H7 (cell line): ENCODE measurements at regions not wholly inside any gene's neighbourhood (a gene's known extent, or its start where the extent isn't known, plus 50 kb on each side); places are given as distances from the start of the nearest gene placed in this dataset.

Source experiments
- DNase-seq: peaks from one replicate; pipeline ENCODE4 v3.0.0; 2012
- H3K27me3 ChIP-seq: 2 replicates; pipeline ENCODE4 v1.6.0; 2011; ENCODE audit warnings: mild to moderate bottlenecking, low read length; ENCODE audit not compliant: control insufficient read depth, insufficient read depth
- H3K36me3 ChIP-seq: replicated peaks from 2 replicates; pipeline ENCODE4 v1.5.1; 2011; ENCODE audit warnings: low read length; ENCODE audit not compliant: control insufficient read depth, insufficient read depth
- H3K4me3 ChIP-seq: 2 replicates; pipeline ENCODE4 v1.5.1; 2011; ENCODE audit warnings: low read depth, mild to moderate bottlenecking, control low read depth, low read length, moderate library complexity; ENCODE audit not compliant: insufficient read depth

DNA sequence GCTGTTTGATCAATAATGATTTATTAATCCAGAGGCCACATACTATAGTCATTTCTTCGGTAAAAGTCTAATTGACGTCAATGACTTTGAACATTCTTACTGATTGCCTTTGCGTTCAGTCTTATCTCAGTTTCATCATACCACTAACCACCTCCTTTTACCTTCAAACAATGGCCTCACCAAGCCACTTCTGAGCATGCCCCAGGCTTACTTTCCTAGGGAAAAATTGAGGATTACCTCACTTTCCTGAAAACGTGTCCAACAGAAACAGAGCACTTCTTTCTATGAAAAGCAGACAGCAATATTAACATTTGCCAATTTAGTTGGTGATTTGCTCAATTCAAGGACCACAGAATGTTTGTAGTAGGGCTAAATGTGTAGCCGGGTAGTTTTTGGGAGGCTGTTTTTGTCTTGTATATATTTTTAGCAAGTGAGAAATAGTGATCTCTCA, 157.6 kb downstream of the KLF5 start:
- Histone ChIP-seq H3K4me3 (no peak overlapping the region), H3K36me3 (no peaks in the 10 kb centered on the region), H3K27me3 (no peaks in the 10 kb centered on the region)
- DNase-seq = no peak

DNA sequence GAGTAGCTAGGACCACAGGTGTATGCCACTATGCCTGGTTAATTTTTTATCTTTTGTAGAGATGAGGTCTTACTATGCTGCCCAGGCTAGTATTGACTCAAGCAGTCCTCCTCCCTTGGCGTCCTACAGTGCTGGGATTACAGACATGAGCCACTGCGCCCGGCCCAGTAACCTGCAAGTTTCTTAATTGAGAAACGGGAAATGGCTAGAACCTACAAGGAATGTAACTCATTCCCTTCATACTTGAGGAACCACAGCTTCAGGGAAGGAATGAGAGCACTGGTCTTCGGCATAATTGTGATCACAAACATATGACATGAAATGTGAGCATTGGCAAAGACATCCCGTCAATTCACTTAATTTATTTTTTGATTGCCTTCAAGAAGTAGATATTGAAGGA, 157.0 kb downstream of the KLF5 start:
- no peak overlapping the region for H3K4me3 ChIP-seq

DNA sequence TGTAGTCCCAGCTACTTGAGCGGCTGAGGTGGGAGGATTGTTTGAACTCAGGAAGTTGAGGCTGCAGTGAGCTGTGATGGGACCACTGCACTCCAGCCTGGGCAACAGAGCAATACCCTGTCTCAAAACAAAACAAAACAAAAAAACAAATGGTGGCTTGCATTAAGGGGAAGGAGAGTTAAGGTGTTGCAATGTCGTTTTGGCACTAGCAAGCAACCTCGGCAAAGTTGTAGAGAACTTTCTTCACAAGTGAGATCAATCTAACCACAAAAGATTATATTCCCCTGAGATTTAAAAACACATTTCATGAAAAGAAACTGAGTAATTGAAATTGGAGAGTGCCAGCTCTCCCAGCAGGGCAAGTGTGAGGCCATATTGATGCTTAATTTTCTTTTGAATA, 153.7 kb downstream of the KLF5 start:
- no peak overlapping the region for H3K4me3 ChIP-seq
- DNase-seq = no peak
- H3K36me3 ChIP-seq = no peaks in the 10 kb centered on the region
- H3K27me3 ChIP-seq = no peaks in the 10 kb centered on the region

More for the DNA sequence above, 157.0 kb downstream of the KLF5 start:
- DNase-seq = no peak
- Histone ChIP-seq H3K36me3 (no peaks in the 10 kb centered on the region), H3K27me3 (no peaks in the 10 kb centered on the region)

DNA sequence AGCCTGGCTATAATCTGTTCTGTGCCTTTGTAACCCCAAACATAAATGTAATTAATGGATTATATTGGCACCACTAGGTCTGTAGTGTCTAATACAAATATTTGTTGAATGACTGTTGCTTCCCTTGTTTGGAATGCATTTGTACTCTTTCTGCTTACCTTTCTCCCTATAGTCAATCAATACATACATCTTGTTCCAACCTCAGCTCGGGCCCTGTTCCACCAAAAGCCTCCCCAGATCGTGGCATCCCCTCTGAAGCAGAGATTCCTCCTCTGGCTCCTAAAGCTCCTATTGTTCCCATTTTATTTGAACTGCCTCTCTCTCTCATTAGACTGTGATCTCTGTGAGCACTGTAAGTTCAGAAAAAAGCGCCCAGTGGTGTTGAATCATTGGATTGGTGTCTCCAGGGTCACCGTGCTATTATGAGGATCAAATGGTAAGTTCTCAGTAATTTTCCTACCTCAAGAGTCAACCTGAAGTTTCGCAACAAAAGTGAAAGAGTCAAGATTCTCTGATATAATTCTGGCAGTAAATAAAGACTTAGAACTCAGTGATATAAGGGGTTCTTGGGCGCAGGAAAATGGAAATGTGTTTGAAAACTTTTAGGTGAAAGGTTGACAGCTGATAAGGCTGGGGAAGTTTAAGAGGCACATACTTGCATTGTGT, 151.5 kb downstream of the KLF5 start:
- DNase-seq = no peak
- no peaks in the 10 kb centered on the region for H3K36me3 ChIP-seq
- no peaks in the 10 kb centered on the region for H3K27me3 ChIP-seq
- no peak overlapping the region for H3K4me3 ChIP-seq

DNA sequence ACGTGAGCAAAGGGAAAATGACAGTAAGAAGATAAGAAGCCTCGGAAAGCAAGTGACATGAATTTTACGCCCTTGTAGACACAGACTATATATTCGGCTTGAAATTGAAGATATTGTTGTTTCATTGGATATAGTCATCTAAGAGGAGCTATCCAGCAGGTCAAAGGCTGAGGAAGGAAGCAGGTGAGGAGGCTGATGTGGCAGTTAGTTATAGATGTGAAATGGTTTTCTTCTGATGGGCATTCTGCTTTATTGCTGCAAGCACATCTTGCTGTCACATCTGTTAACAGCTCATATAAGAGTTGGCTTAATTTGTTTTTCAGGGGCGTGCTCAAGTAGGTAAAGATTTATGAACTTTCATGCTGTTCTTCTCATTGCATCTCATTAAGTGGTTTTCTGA, 146.1 kb downstream of the KLF5 start:
- Histone ChIP-seq H3K27me3 (no peaks in the 10 kb centered on the region), H3K4me3 (no peak overlapping the region), H3K36me3 (no peaks in the 10 kb centered on the region)
- DNase-seq = no peak

DNA sequence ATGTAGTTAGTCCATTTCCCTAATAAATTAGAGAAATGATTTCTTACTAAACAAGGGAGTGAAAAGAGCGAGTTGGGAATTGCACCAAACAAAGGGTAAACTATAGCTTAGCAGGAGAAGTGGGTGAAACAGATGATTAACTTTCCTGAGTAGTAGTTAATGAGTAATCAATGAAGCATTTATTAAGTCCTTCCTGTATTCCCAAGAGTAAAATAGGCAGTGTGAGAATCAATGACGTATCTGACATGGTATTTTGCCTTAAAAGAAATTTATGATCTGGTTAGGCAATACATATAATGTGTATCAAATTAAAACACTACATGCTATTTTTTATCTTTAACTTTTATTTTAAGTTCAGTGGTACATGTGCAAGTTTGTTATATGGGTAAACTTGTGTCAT, 142.8 kb downstream of the KLF5 start:
- H3K4me3 ChIP-seq = no peak overlapping the region

DNA sequence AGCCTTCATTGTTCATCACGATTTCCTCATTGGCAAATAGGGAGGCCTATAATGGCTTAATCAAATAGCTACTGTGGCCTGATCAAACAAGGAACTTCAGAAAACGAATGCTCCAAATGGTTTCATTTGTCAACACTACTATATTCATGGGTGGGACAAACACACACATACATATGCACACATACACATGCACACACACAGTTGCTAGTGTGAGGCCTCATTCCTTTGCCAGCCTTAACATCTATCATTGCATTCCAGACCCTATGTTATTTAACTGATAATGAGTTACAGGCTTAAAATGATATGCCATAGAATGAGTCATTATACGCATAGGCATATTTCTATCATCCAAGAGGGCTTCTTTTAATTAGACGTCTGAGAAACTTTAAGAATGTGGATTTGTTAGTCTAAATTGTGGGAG, 140.2 kb downstream of the KLF5 start:
- H3K4me3 ChIP-seq = no peak overlapping the region
- DNase-seq = no peak
- no peaks in the 10 kb centered on the region for H3K27me3 ChIP-seq
- no peaks in the 10 kb centered on the region for H3K36me3 ChIP-seq

More for the DNA sequence above, 142.8 kb downstream of the KLF5 start:
- no peaks in the 10 kb centered on the region for H3K36me3 ChIP-seq
- H3K27me3 ChIP-seq = no peaks in the 10 kb centered on the region
- DNase-seq = no peak

DNA sequence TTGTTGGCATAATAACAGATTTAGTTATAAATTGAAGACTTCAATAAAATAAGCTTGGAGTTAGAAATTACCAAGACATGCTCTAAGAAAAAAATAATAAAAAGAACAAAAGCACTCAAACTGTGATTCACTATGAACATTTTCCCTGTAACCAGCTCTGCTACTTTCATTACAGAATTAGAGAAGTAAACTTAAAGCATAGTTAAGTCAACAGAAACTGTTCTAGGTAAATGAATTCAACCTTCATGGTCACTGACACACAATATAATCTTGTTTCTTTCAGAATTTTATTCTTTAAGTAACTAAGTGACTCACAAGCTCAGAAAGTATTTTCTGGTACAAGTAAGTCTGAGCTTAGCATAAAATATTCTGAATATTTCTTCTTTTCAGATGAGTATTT, 136.3 kb downstream of the KLF5 start:
- Histone ChIP-seq H3K4me3 (no peak overlapping the region), H3K36me3 (no peaks in the 10 kb centered on the region), H3K27me3 (no peaks in the 10 kb centered on the region)
- no peak for DNase-seq

DNA sequence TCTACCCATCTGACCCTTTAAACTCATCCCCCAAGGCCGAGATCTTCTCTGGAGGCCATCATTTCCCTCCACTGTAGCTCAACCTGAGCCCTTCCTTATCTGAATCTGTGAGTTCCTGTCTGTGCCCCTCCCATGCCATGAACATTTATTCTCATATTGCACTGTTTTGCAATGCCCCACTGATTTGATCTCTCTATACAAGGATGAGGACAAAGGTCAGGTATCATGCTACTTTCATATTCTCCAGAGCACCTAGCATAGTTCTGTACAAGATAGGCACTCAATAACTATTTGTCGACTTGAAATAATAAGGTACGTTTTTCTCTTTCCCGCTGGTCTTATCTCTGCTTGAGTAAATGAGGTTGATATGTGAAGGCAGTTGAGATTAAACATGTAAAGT, 135.5 kb downstream of the KLF5 start:
- Histone ChIP-seq H3K27me3 (no peaks in the 10 kb centered on the region), H3K36me3 (no peaks in the 10 kb centered on the region), H3K4me3 (no peak overlapping the region)
- DNase-seq = no peak

DNA sequence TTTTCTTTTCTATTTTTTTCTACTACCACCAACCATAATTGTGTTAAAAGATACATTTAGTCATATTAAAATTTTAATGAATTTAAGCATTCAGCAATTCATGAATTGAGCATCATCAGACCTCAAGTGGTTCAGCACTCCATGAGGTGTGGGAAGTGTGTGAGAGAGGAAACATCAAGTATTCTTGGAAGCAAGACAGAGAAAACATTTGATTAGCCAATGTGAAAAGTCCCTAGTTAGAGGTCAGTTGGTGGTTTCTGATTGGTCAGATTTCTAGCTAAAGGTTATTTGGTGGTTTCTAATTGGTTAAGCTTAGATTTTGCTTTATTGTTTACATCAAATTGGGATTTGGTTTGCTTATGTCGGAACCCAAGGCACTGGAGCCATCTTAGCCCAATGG, 134.7 kb downstream of the KLF5 start:
- H3K36me3 ChIP-seq = no peaks in the 10 kb centered on the region
- H3K27me3 ChIP-seq = no peaks in the 10 kb centered on the region
- no peak for DNase-seq
- H3K4me3 ChIP-seq = no peak overlapping the region

DNA sequence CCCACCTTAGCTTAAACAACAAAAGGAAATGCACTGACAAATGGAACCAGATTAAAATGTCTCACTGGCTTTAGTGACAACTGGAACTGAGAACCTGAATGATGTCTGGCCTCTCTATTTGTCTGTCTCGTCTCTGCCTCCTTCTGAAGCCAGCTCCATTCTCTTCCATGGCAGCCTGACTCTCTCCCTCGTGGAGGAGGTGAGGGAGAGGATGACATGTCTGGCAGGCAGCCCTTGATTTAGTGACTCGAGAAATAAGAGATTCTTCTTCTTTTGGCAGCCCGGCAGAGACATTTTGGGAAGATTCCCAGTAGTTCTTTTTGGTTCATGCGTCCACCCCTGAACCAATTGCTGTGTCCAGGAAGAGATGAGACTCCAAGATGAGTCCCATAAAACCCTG, 131.7 kb downstream of the KLF5 start:
- H3K4me3 ChIP-seq = no peak overlapping the region
- H3K27me3 ChIP-seq = no peaks in the 10 kb centered on the region
- H3K36me3 ChIP-seq = no peaks in the 10 kb centered on the region
- no peak for DNase-seq

DNA sequence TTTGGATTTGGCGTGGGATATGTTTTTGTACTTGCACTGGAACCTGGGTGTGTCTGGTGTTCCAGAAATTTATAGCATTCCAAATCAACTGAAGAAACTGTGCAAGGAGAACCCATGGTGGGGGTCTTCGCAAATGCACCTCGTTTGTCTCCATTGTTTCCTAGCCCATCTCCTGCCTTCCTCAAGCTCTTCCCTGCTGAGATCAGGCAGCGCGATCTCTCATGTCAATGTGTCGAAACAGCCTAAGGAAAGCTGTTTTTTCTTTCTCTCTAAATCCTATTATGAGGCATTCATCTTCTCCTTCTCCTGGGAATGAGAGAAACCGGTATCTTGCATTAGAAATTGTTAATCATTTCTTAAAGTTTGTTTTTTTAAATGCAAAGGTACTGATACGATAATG, 131.0 kb downstream of the KLF5 start:
- H3K4me3 ChIP-seq = no peak overlapping the region
- no peak for DNase-seq
- no peaks in the 10 kb centered on the region for H3K36me3 ChIP-seq
- no peaks in the 10 kb centered on the region for H3K27me3 ChIP-seq

DNA sequence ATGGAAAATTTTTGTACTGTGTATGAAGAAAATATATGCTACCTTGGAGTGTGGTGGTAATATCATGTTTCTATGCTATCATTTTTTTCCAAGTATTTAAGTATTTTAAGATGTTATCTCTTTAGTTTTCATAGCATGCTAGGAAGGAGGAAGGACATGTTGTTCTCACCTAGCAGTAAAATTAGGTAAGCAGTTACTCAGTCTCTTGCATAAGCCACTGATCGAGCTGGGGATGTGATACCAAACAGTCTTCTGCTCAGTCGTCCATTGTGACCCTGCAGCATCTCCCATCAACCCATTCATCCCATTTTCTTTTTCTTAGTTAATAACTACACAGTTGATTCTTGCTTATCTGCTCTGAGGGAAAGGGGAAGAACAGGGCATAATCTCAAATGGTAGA, 130.6 kb downstream of the KLF5 start:
- Histone ChIP-seq H3K4me3 (no peak overlapping the region), H3K36me3 (no peaks in the 10 kb centered on the region)

DNA sequence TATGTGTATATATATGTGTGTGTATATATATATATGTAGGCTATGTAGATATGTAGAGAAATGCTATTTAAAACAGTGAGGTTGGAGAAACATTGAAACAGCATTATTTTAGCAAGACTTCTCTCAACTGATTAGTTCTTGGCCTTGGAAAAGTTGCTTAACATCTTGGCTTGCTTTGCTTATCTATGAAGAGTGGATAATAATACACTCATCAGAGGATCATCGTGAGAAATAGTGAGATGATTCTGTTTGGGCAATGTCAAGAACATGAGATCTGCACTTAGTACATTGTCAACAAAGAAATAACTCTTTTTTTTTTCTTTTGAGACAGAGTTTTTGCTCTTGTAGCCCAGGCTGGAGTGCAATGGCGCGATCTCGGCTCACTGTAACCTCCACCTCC, 128.3 kb downstream of the KLF5 start:
- Histone ChIP-seq H3K27me3 (no peaks in the 10 kb centered on the region), H3K4me3 (no peak overlapping the region), H3K36me3 (no peaks in the 10 kb centered on the region)
- DNase-seq = no peak

More for the DNA sequence above, 130.6 kb downstream of the KLF5 start:
- DNase-seq = no peak
- no peaks in the 10 kb centered on the region for H3K27me3 ChIP-seq

DNA sequence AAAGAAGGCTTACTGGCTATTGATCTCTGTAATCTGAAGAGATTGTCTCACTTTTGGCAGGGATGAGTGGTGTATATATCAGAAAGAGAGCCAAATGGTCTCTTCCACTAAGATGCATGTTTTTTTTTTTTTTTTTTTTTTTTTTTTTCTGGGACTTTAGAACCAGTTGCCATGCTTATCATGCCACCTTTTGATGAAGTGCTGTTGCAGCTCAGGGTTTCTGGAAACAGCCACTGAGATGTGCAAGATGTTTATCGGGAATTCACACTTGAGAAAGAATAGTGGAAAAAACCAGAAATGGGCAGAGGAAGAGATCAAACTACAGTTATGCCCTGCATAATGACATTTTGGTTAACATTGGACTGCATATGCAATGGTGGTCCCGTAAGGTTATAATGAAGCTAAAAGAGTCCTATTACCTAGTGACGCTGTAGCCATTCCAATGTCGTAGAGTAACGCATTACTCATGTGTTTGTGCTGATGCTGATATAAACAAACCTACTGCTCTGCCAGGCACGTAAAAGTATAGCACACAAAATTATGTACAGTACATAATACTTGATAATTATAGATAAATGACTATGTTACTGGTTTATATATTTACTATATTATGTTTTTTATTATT, 121.0 kb downstream of the KLF5 start:
- H3K4me3 ChIP-seq = no peak overlapping the region
- no peaks in the 10 kb centered on the region for H3K36me3 ChIP-seq
- no peak for DNase-seq
- no peaks in the 10 kb centered on the region for H3K27me3 ChIP-seq
